ENCODE measurements at regions not wholly inside any gene's neighbourhood (a gene's known extent, or its start where the extent isn't known, plus 50 kb on each side); places are given as distances from the start of the nearest gene placed in this dataset.

DNA sequence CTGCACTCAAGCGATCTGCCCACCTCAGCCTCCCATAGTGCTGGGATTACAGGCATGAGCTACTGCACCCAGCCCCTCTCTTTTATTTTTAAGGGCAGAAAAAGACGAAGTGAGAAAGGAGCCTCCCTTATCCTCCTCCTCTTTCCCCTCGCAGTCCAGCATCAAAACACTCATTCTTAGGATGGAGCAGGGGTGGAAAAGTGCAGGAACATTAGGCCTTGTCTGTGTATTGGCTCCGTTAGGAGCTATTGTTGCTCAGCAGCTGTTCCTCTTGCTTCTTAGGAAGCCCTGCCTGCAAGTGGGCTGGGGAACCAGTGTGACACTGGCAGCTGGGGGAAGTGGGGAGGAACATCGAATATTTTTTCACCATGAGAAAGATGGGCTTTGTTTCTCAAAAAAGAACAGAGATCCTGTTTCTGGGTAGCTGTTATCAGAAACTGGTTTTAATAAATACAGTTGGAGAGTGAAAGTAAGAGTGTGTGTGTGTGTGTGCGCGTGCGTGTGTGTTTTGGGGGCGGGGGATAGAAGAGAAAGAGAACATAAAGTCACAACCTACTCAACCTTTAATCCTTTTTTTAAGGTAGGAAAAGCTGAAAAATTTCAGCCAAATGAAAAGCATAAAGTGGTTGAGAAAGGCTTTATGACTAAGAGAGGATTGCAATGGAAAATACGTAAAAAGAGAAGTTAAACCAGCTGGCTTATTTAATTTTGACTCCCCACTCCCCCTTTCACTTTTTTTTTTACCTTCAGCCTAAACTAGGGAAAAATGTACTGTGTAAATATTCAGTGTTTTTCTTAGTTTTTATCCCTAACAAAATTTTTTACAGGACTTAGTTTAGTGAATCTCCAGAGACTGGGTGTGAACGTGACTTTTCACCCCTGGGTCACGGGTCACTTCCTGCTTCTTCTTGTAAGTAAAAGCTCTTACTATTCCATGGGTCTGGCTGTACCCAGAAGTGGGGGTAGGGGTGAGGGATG, 197.2 kb upstream of the PLEKHG7 start:
- peak overlapping the region; percentile 75 to 98 (median 94) for H3K27ac Mint-ChIP-seq
- H3K36me3 Mint-ChIP-seq: peaks cover 0 to 3% of the 10 kb centered on the region in 2 donors
- H3K4me3 Mint-ChIP-seq: peak overlapping the region; percentile 80 to 94 (median 91)
- DNase-seq: peak; percentile 45 to 60 (median 56)
- Histone ChIP-seq H3K36me3 (ENCODE audit: insufficient read depth, low read length) (no peaks in the 10 kb centered on the region), H3K27me3 (ENCODE audit: insufficient read depth, low read length) (no peaks in the 10 kb centered on the region), H3K4me1 (ENCODE audit: insufficient read depth, low read length) (peaks cover 42% of the 10 kb centered on the region), H3K9me3 (ENCODE audit: control insufficient read depth in 1 of 2, low read length in 2 of 2) (no peaks in the 10 kb centered on the region), H3K27ac (ENCODE audit: low read depth, low read length) (peak overlapping the region; percentile 58), H3K4me3 (ENCODE audit: low read length in 2 of 2) (peak overlapping the region; percentile 28 to 30)
- ChIA-PET CTCF (ENCODE audit: partially characterized antibody) (interaction anchor here (0.6 to 6.0 kb wide), 20 partner anchors 9 to 1124 kb away, joined by 3 to 50 read pairs (median 4); partner anchors contain the start of gene BTG1), POLR2A (ENCODE audit: partially characterized antibody) (interaction anchor here (0.6 to 6.2 kb wide), 28 partner anchors 11 to 477 kb away, joined by 3 to 109 read pairs (median 4); partner anchors contain the start of gene BTG1)
- intact Hi-C loops (cut with micrococcal nuclease): loop anchor here (5.0 kb wide), 2 partner anchors 143 to 358 kb away; partner anchors contain the start of gene BTG1
- H3K9me3 Mint-ChIP-seq: no peaks in the 10 kb centered on the region
- H3K4me1 Mint-ChIP-seq: peaks cover 24 to 37% (median 32%) of the 10 kb centered on the region in 4 donors
- H3K27me3 Mint-ChIP-seq: no peaks in the 10 kb centered on the region

GRCh38 chr12:92504594-92504981, 198.2 kb upstream of the PLEKHG7 start:
- intact Hi-C loops (cut with micrococcal nuclease): no loop called here
- Histone ChIP-seq H3K27me3 (ENCODE audit: insufficient read depth, low read length) (no peaks in the 10 kb centered on the region), H3K27ac (ENCODE audit: low read depth, low read length) (no peak overlapping the region), H3K4me1 (ENCODE audit: insufficient read depth, low read length) (peaks cover 42% of the 10 kb centered on the region), H3K4me3 (ENCODE audit: low read length in 2 of 2) (no peak overlapping the region), H3K36me3 (ENCODE audit: insufficient read depth, low read length) (no peaks in the 10 kb centered on the region), H3K9me3 (ENCODE audit: control insufficient read depth in 1 of 2, low read length in 2 of 2) (no peaks in the 10 kb centered on the region)
- Mint-ChIP-seq H3K4me1 (peaks cover 24 to 37% (median 32%) of the 10 kb centered on the region in 4 donors), H3K27ac (peak overlapping the region in 3 of 7 donors; percentile 7 to 62 (median 37)), H3K4me3 (peak overlapping the region in 2 of 8 donors; percentile 9 to 31), H3K9me3 (no peaks in the 10 kb centered on the region), H3K27me3 (no peaks in the 10 kb centered on the region), H3K36me3 (no peaks in the 10 kb centered on the region)
- DNase-seq: no peak
- ChIA-PET CTCF (ENCODE audit: partially characterized antibody) (interaction anchor here (0.9 to 6.0 kb wide), 13 partner anchors 12 to 923 kb away, joined by 3 to 50 read pairs (median 4); partner anchors contain the start of gene BTG1), POLR2A (ENCODE audit: partially characterized antibody) (interaction anchor here (0.7 to 6.2 kb wide), 16 partner anchors 10 to 360 kb away, joined by 3 to 109 read pairs (median 6); partner anchors contain the start of gene BTG1)

- no peaks in the 10 kb centered on the region for H3K27me3 Mint-ChIP-seq
- CTCF ChIA-PET (ENCODE audit: partially characterized antibody): interaction anchor here (0.9 to 6.0 kb wide), 8 partner anchors 13 to 529 kb away, joined by 3 to 50 read pairs (median 4); no protein-coding TSS in a partner anchor
- Histone ChIP-seq H3K27me3 (ENCODE audit: insufficient read depth, low read length) (no peaks in the 10 kb centered on the region), H3K27ac (ENCODE audit: low read depth, low read length) (no peak overlapping the region), H3K4me3 (ENCODE audit: low read length in 2 of 2) (no peak overlapping the region), H3K4me1 (ENCODE audit: insufficient read depth, low read length) (peaks cover 42% of the 10 kb centered on the region), H3K9me3 (ENCODE audit: control insufficient read depth in 1 of 2, low read length in 2 of 2) (no peaks in the 10 kb centered on the region), H3K36me3 (ENCODE audit: insufficient read depth, low read length) (no peaks in the 10 kb centered on the region)
- POLR2A ChIA-PET (ENCODE audit: partially characterized antibody): interaction anchor here (1.1 to 6.2 kb wide), 10 partner anchors 10 to 360 kb away, joined by 3 to 109 read pairs (median 7); partner anchors contain the start of gene BTG1
- H3K4me3 Mint-ChIP-seq: peak overlapping the region in 4 of 8 donors; percentile 21 to 51 (median 26)
- H3K27ac Mint-ChIP-seq: peak overlapping the region in 4 of 7 donors; percentile 10 to 82 (median 28)
- intact Hi-C loops (cut with micrococcal nuclease): loop anchor here (2.0 kb wide), 1 partner anchor 67 kb away; no protein-coding TSS in a partner anchor
- peaks cover 24 to 37% (median 32%) of the 10 kb centered on the region in 4 donors for H3K4me1 Mint-ChIP-seq
- H3K9me3 Mint-ChIP-seq: no peaks in the 10 kb centered on the region
- H3K36me3 Mint-ChIP-seq: no peaks in the 10 kb centered on the region
- no peak for DNase-seq
These were observed 198.7 kb upstream of the PLEKHG7 start for GRCh38 chr12:92503971-92504593.

GRCh38 chr12:92503029-92503931, 199.5 kb upstream of the PLEKHG7 start:
- ChIA-PET POLR2A (ENCODE audit: partially characterized antibody) (interaction anchor here (0.7 to 6.2 kb wide), 9 partner anchors 37 to 359 kb away, joined by 3 to 109 read pairs (median 5); partner anchors contain the start of gene BTG1), CTCF (ENCODE audit: partially characterized antibody) (interaction anchor here (0.9 to 6.0 kb wide), 10 partner anchors 9 to 1121 kb away, joined by 3 to 50 read pairs (median 6); no protein-coding TSS in a partner anchor)
- Histone ChIP-seq H3K36me3 (ENCODE audit: insufficient read depth, low read length) (no peaks in the 10 kb centered on the region), H3K27ac (ENCODE audit: low read depth, low read length) (no peak overlapping the region), H3K4me1 (ENCODE audit: insufficient read depth, low read length) (peaks cover 42% of the 10 kb centered on the region), H3K4me3 (ENCODE audit: low read length in 2 of 2) (no peak overlapping the region), H3K27me3 (ENCODE audit: insufficient read depth, low read length) (no peaks in the 10 kb centered on the region), H3K9me3 (ENCODE audit: control insufficient read depth in 1 of 2, low read length in 2 of 2) (no peaks in the 10 kb centered on the region)
- Mint-ChIP-seq H3K36me3 (no peaks in the 10 kb centered on the region), H3K4me1 (peaks cover 24 to 37% (median 32%) of the 10 kb centered on the region in 4 donors), H3K4me3 (peak overlapping the region in 5 of 8 donors; percentile 14 to 76 (median 28)), H3K27ac (peak overlapping the region in 6 of 7 donors; percentile 24 to 82 (median 60)), H3K27me3 (no peaks in the 10 kb centered on the region), H3K9me3 (no peaks in the 10 kb centered on the region)
- intact Hi-C loops (cut with micrococcal nuclease): loop anchor here (2.0 kb wide), 1 partner anchor 68 kb away; no protein-coding TSS in a partner anchor
- no peak for DNase-seq

GRCh38 chr12:92502417-92503028, 200.3 kb upstream of the PLEKHG7 start:
- Mint-ChIP-seq H3K9me3 (no peaks in the 10 kb centered on the region), H3K27ac (peak overlapping the region; percentile 48 to 76 (median 55)), H3K4me1 (peaks cover 24 to 37% (median 32%) of the 10 kb centered on the region in 4 donors), H3K4me3 (peak overlapping the region in 4 of 8 donors; percentile 14 to 76 (median 52)), H3K36me3 (no peaks in the 10 kb centered on the region), H3K27me3 (no peaks in the 10 kb centered on the region)
- no peak overlapping the region for H3K4me3 ChIP-seq (ENCODE audit: low read length in 2 of 2)
- ChIA-PET CTCF (ENCODE audit: partially characterized antibody) (interaction anchor here (0.8 to 6.0 kb wide), 9 partner anchors 8 to 1121 kb away, joined by 3 to 50 read pairs (median 7); no protein-coding TSS in a partner anchor), POLR2A (ENCODE audit: partially characterized antibody) (interaction anchor here (0.7 to 6.2 kb wide), 7 partner anchors 38 to 358 kb away, joined by 3 to 109 read pairs (median 5); partner anchors contain the start of gene BTG1)
- peaks cover 42% of the 10 kb centered on the region for H3K4me1 ChIP-seq (ENCODE audit: insufficient read depth, low read length)
- no peaks in the 10 kb centered on the region for H3K27me3 ChIP-seq (ENCODE audit: insufficient read depth, low read length)
- peak in 1 of 5 donors; percentile 6 for DNase-seq
- no peaks in the 10 kb centered on the region for H3K9me3 ChIP-seq (ENCODE audit: control insufficient read depth in 1 of 2, low read length in 2 of 2)
- no peaks in the 10 kb centered on the region for H3K36me3 ChIP-seq (ENCODE audit: insufficient read depth, low read length)
- H3K27ac ChIP-seq (ENCODE audit: low read depth, low read length): no peak overlapping the region
- intact Hi-C loops (cut with micrococcal nuclease): loop anchor here (2.0 kb wide), 1 partner anchor 68 kb away; no protein-coding TSS in a partner anchor

DNA sequence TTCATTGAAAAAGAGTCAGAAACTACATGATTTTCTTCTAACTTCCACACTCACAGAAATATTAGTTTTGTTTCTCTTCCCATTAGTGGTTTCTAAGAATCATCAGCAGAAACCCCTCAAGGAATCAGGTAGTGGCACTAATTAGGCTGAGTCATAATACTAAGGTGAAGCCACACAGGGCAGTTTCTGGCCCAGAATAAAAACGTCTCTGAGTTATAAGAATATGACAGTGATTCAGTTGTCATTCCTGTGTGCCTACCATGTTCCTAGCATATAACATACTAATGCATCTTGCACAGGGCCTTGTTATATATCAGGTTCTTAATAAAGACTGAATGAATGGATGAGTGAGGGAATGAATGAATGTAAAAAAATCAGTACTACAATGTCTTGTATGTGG, 206.0 kb upstream of the PLEKHG7 start:
- ChIA-PET POLR2A (ENCODE audit: partially characterized antibody) (no interaction called here), CTCF (ENCODE audit: partially characterized antibody) (no interaction called here)
- peaks cover 0 to 6% (median 3%) of the 10 kb centered on the region in 8 donors for H3K9me3 Mint-ChIP-seq

More for the DNA sequence above, 206.0 kb upstream of the PLEKHG7 start:
- no peak overlapping the region for H3K4me3 Mint-ChIP-seq
- intact Hi-C loops (cut with micrococcal nuclease): no loop called here
- H3K36me3 Mint-ChIP-seq: no peaks in the 10 kb centered on the region
- Histone ChIP-seq H3K36me3 (ENCODE audit: insufficient read depth, low read length) (no peaks in the 10 kb centered on the region), H3K4me3 (ENCODE audit: low read length in 2 of 2) (no peak overlapping the region), H3K4me1 (ENCODE audit: insufficient read depth, low read length) (no peaks in the 10 kb centered on the region), H3K27ac (ENCODE audit: low read depth, low read length) (no peak overlapping the region), H3K9me3 (ENCODE audit: control insufficient read depth in 1 of 2, low read length in 2 of 2) (no peaks in the 10 kb centered on the region), H3K27me3 (ENCODE audit: insufficient read depth, low read length) (no peaks in the 10 kb centered on the region)
- DNase-seq: no peak
- H3K27me3 Mint-ChIP-seq: no peaks in the 10 kb centered on the region
- H3K4me1 Mint-ChIP-seq: peaks cover 0 to 1% (median 0%) of the 10 kb centered on the region in 4 donors
- no peak overlapping the region for H3K27ac Mint-ChIP-seq
